HFF-Myc (cell line): ENCODE measurements at regions not wholly inside any gene's neighbourhood (a gene's known extent, or its start where the extent isn't known, plus 50 kb on each side); places are given as distances from the start of the nearest gene placed in this dataset.

Source experiments
- DNase-seq: peaks from one replicate; pipeline ENCODE4 v3.0.0-alpha.2; 2011; ENCODE audit warnings: low read depth; ENCODE audit errors: extremely low read depth
- H3K4me3 ChIP-seq: replicated peaks from 2 replicates; pipeline ENCODE4 v1.5.1; 2011; ENCODE audit warnings: low read depth, mild to moderate bottlenecking, control low read depth, low read length
- TF ChIP-seq, protein P1 (sequence below): IDR thresholded peaks from 2 replicates; pipeline ENCODE4 v1.5.1; 2012; ENCODE audit warnings: mild to moderate bottlenecking, low read depth, low read length, control low read depth; ENCODE audit errors: missing control alignments

DNA sequence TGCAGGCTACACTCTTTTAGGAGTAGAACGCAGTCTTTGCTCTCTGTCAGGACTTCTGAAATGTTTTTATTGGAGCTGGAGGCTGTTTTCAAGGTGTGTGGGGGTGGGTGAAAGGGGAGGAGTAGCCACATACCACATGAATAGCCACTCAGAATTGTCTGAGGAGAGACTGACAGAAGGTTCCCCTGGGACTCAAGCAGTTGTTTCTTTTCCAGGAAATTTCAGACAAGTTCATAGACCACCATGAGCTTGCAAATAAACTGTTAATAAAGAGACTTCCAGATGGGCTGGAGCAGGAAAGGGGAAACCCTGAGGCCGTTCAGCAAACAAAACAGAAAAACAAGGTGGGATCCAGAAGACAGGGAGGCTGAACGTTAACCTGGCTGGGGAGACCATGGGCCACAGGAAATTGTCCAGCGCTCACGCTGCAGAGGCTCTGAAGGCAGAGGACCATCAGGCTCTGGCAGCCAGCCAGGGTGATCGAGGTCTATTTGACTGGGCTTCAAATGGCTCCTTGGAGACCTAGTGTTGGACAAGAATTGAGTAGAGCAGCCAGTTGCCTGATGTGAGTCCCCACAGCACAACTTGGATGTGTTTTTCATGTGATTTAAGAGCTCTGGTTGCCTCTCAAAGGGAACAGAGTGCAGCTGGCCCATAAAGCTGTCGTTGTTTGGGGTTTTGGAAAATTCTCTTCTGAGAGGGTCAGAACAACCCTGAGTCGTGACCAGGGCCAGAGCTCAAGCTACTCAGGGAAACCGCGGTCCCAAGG, 159.2 kb upstream of the RAI14 start:
- no peak overlapping the region for H3K4me3 ChIP-seq
- DNase-seq = no peak
- TF ChIP-seq, protein P1, sequence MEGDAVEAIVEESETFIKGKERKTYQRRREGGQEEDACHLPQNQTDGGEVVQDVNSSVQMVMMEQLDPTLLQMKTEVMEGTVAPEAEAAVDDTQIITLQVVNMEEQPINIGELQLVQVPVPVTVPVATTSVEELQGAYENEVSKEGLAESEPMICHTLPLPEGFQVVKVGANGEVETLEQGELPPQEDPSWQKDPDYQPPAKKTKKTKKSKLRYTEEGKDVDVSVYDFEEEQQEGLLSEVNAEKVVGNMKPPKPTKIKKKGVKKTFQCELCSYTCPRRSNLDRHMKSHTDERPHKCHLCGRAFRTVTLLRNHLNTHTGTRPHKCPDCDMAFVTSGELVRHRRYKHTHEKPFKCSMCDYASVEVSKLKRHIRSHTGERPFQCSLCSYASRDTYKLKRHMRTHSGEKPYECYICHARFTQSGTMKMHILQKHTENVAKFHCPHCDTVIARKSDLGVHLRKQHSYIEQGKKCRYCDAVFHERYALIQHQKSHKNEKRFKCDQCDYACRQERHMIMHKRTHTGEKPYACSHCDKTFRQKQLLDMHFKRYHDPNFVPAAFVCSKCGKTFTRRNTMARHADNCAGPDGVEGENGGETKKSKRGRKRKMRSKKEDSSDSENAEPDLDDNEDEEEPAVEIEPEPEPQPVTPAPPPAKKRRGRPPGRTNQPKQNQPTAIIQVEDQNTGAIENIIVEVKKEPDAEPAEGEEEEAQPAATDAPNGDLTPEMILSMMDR = no peak

DNA sequence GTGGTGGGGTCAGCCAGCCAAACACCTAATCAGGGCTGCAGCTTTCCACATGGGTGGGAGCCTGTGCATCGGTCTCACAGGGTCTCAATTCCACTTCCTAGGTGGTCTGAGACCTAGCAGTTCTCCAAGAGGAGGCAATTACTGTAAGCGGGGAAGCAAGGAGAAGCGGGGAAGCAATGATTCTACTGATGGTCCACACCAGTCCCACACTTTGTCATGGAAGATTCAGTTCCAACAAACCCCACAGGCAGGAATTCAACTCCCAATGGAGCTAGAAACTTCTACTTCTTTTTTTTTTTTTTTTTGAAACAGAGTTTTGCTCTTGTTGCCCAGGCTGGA, 158.7 kb upstream of the RAI14 start:
- TF ChIP-seq, protein P1 = no peak
- DNase-seq = no peak

GRCh38 chr5:34498572-34498971, 157.6 kb upstream of the RAI14 start:
- TF ChIP-seq, protein P1 = no peak

More for the DNA sequence above, 158.7 kb upstream of the RAI14 start:
- no peak overlapping the region for H3K4me3 ChIP-seq

GRCh38 chr5:34499001-34499734, 157.0 kb upstream of the RAI14 start:
- TF ChIP-seq, protein P1 = no peak
- H3K4me3 ChIP-seq = no peak overlapping the region
- peak; percentile 54 for DNase-seq

More at GRCh38 chr5:34498572-34498971, 157.6 kb upstream of the RAI14 start:
- no peak for DNase-seq
- no peak overlapping the region for H3K4me3 ChIP-seq

GRCh38 chr5:34500236-34500847, 155.8 kb upstream of the RAI14 start:
- no peak overlapping the region for H3K4me3 ChIP-seq
- no peak for DNase-seq
- TF ChIP-seq, protein P1 = no peak

DNA sequence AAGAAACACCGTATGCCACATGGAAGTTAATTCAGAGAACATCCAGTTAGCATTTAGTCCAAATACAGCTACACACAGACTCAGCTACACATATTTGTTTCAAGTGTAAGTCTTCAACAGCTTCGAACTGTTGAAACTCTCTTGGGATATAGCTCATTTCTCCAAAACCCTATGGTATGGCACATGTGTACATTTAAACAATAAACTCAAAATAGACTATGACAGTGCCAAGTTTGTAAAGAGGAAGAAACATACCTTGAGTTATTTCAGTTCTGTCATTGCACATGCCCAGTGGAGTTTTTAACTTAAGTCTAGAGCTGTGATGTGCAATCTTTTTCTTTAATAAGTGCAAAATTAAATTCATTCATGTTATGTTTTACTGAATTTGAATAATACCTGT, 155.1 kb upstream of the RAI14 start:
- TF ChIP-seq, protein P1 = no peak
- H3K4me3 ChIP-seq = no peak overlapping the region
- no peak for DNase-seq
